ENCODE measurements at regions not wholly inside any gene's neighbourhood (a gene's known extent, or its start where the extent isn't known, plus 50 kb on each side); places are given as distances from the start of the nearest gene placed in this dataset.

- no peak for DNase-seq (ENCODE audit: low spot score)
These were observed 123.9 kb upstream of the ZMIZ1 start for GRCh38 chr10:78944723-78945312.

GRCh38 chr10:78945838-78946237 lies 122.9 kb upstream of the ZMIZ1 start:
- no peak for DNase-seq (ENCODE audit: low spot score)

- DNase-seq (ENCODE audit: low spot score), result no peak
These were observed 121.5 kb upstream of the ZMIZ1 start for GRCh38 chr10:78947226-78947625.

- no peak for DNase-seq (ENCODE audit: low spot score)
These were observed 121.0 kb upstream of the ZMIZ1 start for GRCh38 chr10:78947733-78948132.

GRCh38 chr10:78948621-78949030 lies 120.1 kb upstream of the ZMIZ1 start:
- DNase-seq (ENCODE audit: low spot score), result no peak

- no peak for DNase-seq (ENCODE audit: low spot score)
These were observed 117.8 kb upstream of the ZMIZ1 start for GRCh38 chr10:78950656-78951587.

- no peak for DNase-seq (ENCODE audit: low spot score)
These were observed 116.7 kb upstream of the ZMIZ1 start for GRCh38 chr10:78952030-78952429.

- no peak for DNase-seq (ENCODE audit: low spot score)
These were observed 116.1 kb upstream of the ZMIZ1 start for GRCh38 chr10:78952686-78953085.

GRCh38 chr10:78953113-78953798 lies 115.5 kb upstream of the ZMIZ1 start:
- DNase-seq (ENCODE audit: low spot score), result no peak

- no peak for DNase-seq (ENCODE audit: low spot score)
These were observed 114.9 kb upstream of the ZMIZ1 start for GRCh38 chr10:78953799-78954297.

GRCh38 chr10:78954689-78955088 lies 114.1 kb upstream of the ZMIZ1 start:
- DNase-seq (ENCODE audit: low spot score), result no peak

GRCh38 chr10:78955206-78955605 lies 113.6 kb upstream of the ZMIZ1 start:
- DNase-seq (ENCODE audit: low spot score), result no peak

GRCh38 chr10:78956391-78956790 lies 112.4 kb upstream of the ZMIZ1 start:
- no peak for DNase-seq (ENCODE audit: low spot score)

- DNase-seq (ENCODE audit: low spot score), result no peak
These were observed 111.2 kb upstream of the ZMIZ1 start for GRCh38 chr10:78957471-78958039.

- no peak for DNase-seq (ENCODE audit: low spot score)
These were observed 109.4 kb upstream of the ZMIZ1 start for GRCh38 chr10:78959217-78959923.

- no peak for DNase-seq (ENCODE audit: low spot score)
These were observed 108.9 kb upstream of the ZMIZ1 start for GRCh38 chr10:78959924-78960285.

GRCh38 chr10:78960316-78960800 lies 108.4 kb upstream of the ZMIZ1 start:
- DNase-seq (ENCODE audit: low spot score), result no peak

GRCh38 chr10:78961760-78962159 lies 107.0 kb upstream of the ZMIZ1 start:
- no peak for DNase-seq (ENCODE audit: low spot score)

GRCh38 chr10:78963074-78964034 lies 105.4 kb upstream of the ZMIZ1 start:
- no peak for DNase-seq (ENCODE audit: low spot score)

GRCh38 chr10:78964274-78964951 lies 104.4 kb upstream of the ZMIZ1 start:
- DNase-seq (ENCODE audit: low spot score), result no peak
